Karpas-422 (cell line): ENCODE measurements at regions not wholly inside any gene's neighbourhood (a gene's known extent, or its start where the extent isn't known, plus 50 kb on each side); places are given as distances from the start of the nearest gene placed in this dataset.

Experiments
- DNase-seq: peaks from one replicate; pipeline ENCODE4 v3.0.0-alpha.2; 2015
- H2AFZ ChIP-seq: fragments of 200-600 bp; sonication (generic); 2 replicates; pipeline ENCODE4 v1.6.1; 2014; ENCODE audit warnings: antibody characterized with exemption, low read length, mixed read lengths
- H3K27ac ChIP-seq: fragments of 200-600 bp; sonication (generic); 2 replicates; pipeline ENCODE4 v1.5.1; 2014; ENCODE audit warnings: mild to moderate bottlenecking, low read length, moderate library complexity
- H3K27me3 ChIP-seq: fragments of 200-600 bp; sonication (generic); 2 replicates; pipeline ENCODE4 v1.6.1; 2014; ENCODE audit warnings: low read length, mixed read lengths
- H3K36me3 ChIP-seq: fragments of 200-600 bp; sonication (generic); 2 replicates; pipeline ENCODE4 v1.6.1; 2014; ENCODE audit warnings: low read length, mixed read lengths; ENCODE audit not compliant: insufficient read depth
- H3K4me1 ChIP-seq: fragments of 200-600 bp; sonication (generic); 2 replicates; pipeline ENCODE4 v1.6.1; 2014; ENCODE audit warnings: mild to moderate bottlenecking, low read length, mixed read lengths
- H3K4me2 ChIP-seq: fragments of 200-600 bp; sonication (generic); 2 replicates; pipeline ENCODE4 v1.6.1; 2014; ENCODE audit warnings: low read length, low read depth, mild to moderate bottlenecking; ENCODE audit not compliant: poor library complexity, severe bottlenecking
- H3K4me3 ChIP-seq: fragments of 200-600 bp; sonication (generic); 2 replicates; pipeline ENCODE4 v1.5.1; 2014; ENCODE audit warnings: mild to moderate bottlenecking, antibody characterized with exemption, low read length, mixed read lengths
- H3K79me2 ChIP-seq: fragments of 200-600 bp; sonication (generic); 2 replicates; pipeline ENCODE4 v1.6.1; 2014; ENCODE audit warnings: mild to moderate bottlenecking, low read length, mixed read lengths
- H3K9ac ChIP-seq: fragments of 200-600 bp; sonication (generic); 2 replicates; pipeline ENCODE4 v1.6.0; 2014; ENCODE audit warnings: low read length
- H3K9me2 ChIP-seq: fragments of 200-600 bp; sonication (generic), shearing (Covaris generic); replicated peaks from 2 replicates; pipeline ENCODE4 v1.6.0; 2014; ENCODE audit warnings: mild to moderate bottlenecking, low read length, moderate library complexity; ENCODE audit not compliant: insufficient read depth
- H3K9me3 ChIP-seq: fragments of 300-700, 200-600 bp; sonication (generic); 2 replicates; pipeline ENCODE4 v1.6.1; 2014; ENCODE audit warnings: low read length, mixed read lengths
- H4K20me1 ChIP-seq: fragments of 200-600 bp; sonication (generic); 2 replicates; pipeline ENCODE4 v1.6.1; 2014; ENCODE audit warnings: mild to moderate bottlenecking, antibody characterized with exemption, low read length, low read depth; ENCODE audit not compliant: insufficient read depth

- Histone ChIP-seq H3K4me1 (no peaks in the 10 kb centered on the region), H3K27me3 (no peaks in the 10 kb centered on the region), H3K36me3 (no peaks in the 10 kb centered on the region)
These were observed 70.9 kb upstream of the ARHGEF9 start for GRCh38 chrX:63855896-63856295.

GRCh38 chrX:63835361-63835760 lies 50.3 kb upstream of the ARHGEF9 start:
- H3K27me3 ChIP-seq: no peaks in the 10 kb centered on the region
- H3K36me3 ChIP-seq: no peaks in the 10 kb centered on the region
- no peak overlapping the region for H3K4me3 ChIP-seq
- no peak overlapping the region for H2AFZ ChIP-seq
- H3K79me2 ChIP-seq: no peaks in the 10 kb centered on the region
- H3K4me1 ChIP-seq: no peaks in the 10 kb centered on the region
- DNase-seq: no peak
- no peak overlapping the region for H3K9ac ChIP-seq
- H4K20me1 ChIP-seq: no peaks in the 10 kb centered on the region
- peaks cover 5% of the 10 kb centered on the region; the same call in 1 of the 2 replicates for H3K9me3 ChIP-seq
- H3K9me2 ChIP-seq: no peaks in the 10 kb centered on the region
- no peak overlapping the region for H3K27ac ChIP-seq
- no peak overlapping the region for H3K4me2 ChIP-seq

More at GRCh38 chrX:63855896-63856295, 70.9 kb upstream of the ARHGEF9 start:
- no peak overlapping the region for H2AFZ ChIP-seq
- H3K79me2 ChIP-seq: no peaks in the 10 kb centered on the region
- no peak overlapping the region for H3K27ac ChIP-seq
- H4K20me1 ChIP-seq: no peaks in the 10 kb centered on the region
- H3K4me3 ChIP-seq: no peak overlapping the region
- H3K4me2 ChIP-seq: no peak overlapping the region
- H3K9me3 ChIP-seq: no peaks in the 10 kb centered on the region
- no peaks in the 10 kb centered on the region for H3K9me2 ChIP-seq
- H3K9ac ChIP-seq: no peak overlapping the region
- DNase-seq: no peak
